Spleen (tissue), 7 donors: ENCODE measurements at regions not wholly inside any gene's neighbourhood (a gene's known extent, or its start where the extent isn't known, plus 50 kb on each side); places are given as distances from the start of the nearest gene placed in this dataset.

ENCODE experiments used
- POLR2A ChIP-seq, 3 donors: fragments of 450-650 bp; IDR thresholded peaks; one replicate each; pipeline ENCODE4 v1.5.1; 2017; ENCODE audit warnings: antibody characterized with exemption in 3 of 3, mild to moderate bottlenecking in 1 of 3
- POLR2AphosphoS5 ChIP-seq, 3 donors: sonication (generic); formaldehyde crosslinking; IDR thresholded peaks; one replicate each; pipeline ENCODE4 v1.5.1; 2017; ENCODE audit warnings: antibody characterized with exemption in 3 of 3
- TF ChIP-seq, protein P1 (sequence below), 11 experiments: fragments of 200-600 bp in 7 of 11; fragments of 450-650 bp in 4 of 11; sonication (generic) in 4 of 11; IDR thresholded peaks in 8 of 11; conservative IDR thresholded peaks in 3 of 11; 1 replicate in 7 of 11; 2 replicates in 4 of 11; pipeline versions ENCODE4 v1.4.0 to v1.8.0; 2016 to 2021; ENCODE audit warnings: antibody characterized with exemption in 11 of 11, inconsistent platforms in 4 of 11, mild to moderate bottlenecking in 1 of 11
- donor health status: DM: no; HTN: no; CAD: no; lungs with moderate emphysema.
- donor health status: DM: no; HTN: no; CAD: no.
- donor health status: DM: no; HTN: no; CAD: no.

DNA sequence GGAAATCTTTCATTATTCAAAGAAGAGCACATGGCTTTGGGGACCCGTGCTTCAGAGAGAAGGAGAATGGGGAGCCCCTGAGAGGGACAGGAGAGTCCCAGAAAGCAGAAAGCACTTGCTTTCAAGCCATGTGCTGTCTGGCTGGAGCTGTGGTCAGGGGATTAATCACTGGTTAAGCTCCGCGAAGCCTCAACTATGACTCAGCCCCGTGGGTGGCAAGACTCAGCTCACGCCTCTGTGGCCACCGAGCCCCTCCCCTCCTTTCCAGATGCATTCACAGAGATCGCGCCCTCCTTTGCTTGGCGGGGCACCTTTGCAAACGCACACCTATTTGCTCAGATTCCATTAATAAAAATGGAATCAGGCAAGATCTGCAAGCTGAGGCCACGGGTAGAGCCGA lies 202.9 kb upstream of the TCERG1L start:
- TF ChIP-seq, protein P1, sequence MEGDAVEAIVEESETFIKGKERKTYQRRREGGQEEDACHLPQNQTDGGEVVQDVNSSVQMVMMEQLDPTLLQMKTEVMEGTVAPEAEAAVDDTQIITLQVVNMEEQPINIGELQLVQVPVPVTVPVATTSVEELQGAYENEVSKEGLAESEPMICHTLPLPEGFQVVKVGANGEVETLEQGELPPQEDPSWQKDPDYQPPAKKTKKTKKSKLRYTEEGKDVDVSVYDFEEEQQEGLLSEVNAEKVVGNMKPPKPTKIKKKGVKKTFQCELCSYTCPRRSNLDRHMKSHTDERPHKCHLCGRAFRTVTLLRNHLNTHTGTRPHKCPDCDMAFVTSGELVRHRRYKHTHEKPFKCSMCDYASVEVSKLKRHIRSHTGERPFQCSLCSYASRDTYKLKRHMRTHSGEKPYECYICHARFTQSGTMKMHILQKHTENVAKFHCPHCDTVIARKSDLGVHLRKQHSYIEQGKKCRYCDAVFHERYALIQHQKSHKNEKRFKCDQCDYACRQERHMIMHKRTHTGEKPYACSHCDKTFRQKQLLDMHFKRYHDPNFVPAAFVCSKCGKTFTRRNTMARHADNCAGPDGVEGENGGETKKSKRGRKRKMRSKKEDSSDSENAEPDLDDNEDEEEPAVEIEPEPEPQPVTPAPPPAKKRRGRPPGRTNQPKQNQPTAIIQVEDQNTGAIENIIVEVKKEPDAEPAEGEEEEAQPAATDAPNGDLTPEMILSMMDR (IDR thresholded peaks at IDR 0.05 in 8 of 11, conservative IDR thresholded peaks at IDR 0.05 in 3 of 11): no peak
- TF ChIP-seq POLR2A (IDR thresholded peaks at IDR 0.05) (no peak), POLR2AphosphoS5 (IDR thresholded peaks at IDR 0.05) (no peak)
